HG02885 (cell line): ENCODE measurements at regions not wholly inside any gene's neighbourhood (a gene's known extent, or its start where the extent isn't known, plus 50 kb on each side); places are given as distances from the start of the nearest gene placed in this dataset.
A peak's percentile ranks its signal among the peaks of the same experiment; 100 is the strongest.
"Not testable (repeated sequence)": the region's sequence is repeated elsewhere in the genome, so short reads cannot be mapped to it uniquely, and the experiment has no call there.

Experiments used
- ATAC-seq: cut with Tn5 transposase; IDR thresholded peaks from one replicate; pipeline ENCODE4 v1.9.1; 2021; ENCODE audit warnings: mild to moderate bottlenecking; ENCODE audit not compliant: unreplicated experiment, poor library complexity

GRCh38 chr1:143845193-143845592, 126.6 kb downstream of the FAM72C start:
- ATAC-seq = not testable (repeated sequence)

- not testable (repeated sequence) for ATAC-seq
These were observed 129.7 kb downstream of the FAM72C start for GRCh38 chr1:143842058-143842457.

- ATAC-seq = not testable (repeated sequence)
These were observed 132.6 kb downstream of the FAM72C start for GRCh38 chr1:143839182-143839581.

- not testable (repeated sequence) for ATAC-seq
These were observed 133.2 kb downstream of the FAM72C start for GRCh38 chr1:143838598-143838929.

GRCh38 chr1:143837924-143838597, 133.7 kb downstream of the FAM72C start:
- not testable (repeated sequence) for ATAC-seq

- not testable (repeated sequence) for ATAC-seq
These were observed 138.4 kb downstream of the FAM72C start for GRCh38 chr1:143833376-143833775.

GRCh38 chr1:143832379-143832716, 139.4 kb downstream of the FAM72C start:
- not testable (repeated sequence) for ATAC-seq

GRCh38 chr1:143831479-143832378, 140.1 kb downstream of the FAM72C start:
- peak; percentile 80 for ATAC-seq

GRCh38 chr1:143826162-143826561, 145.6 kb downstream of the FAM72C start:
- not testable (repeated sequence) for ATAC-seq

GRCh38 chr1:143824266-143824665, 147.5 kb downstream of the FAM72C start:
- ATAC-seq = not testable (repeated sequence)

- ATAC-seq = not testable (repeated sequence)
These were observed 151.7 kb downstream of the FAM72C start for GRCh38 chr1:143820058-143820457.

- ATAC-seq = not testable (repeated sequence)
These were observed 155.4 kb downstream of the FAM72C start for GRCh38 chr1:143816369-143816768.

- not testable (repeated sequence) for ATAC-seq
These were observed 166.4 kb downstream of the FAM72C start for GRCh38 chr1:143805374-143805773.

GRCh38 chr1:143804707-143805356, 167.0 kb downstream of the FAM72C start:
- ATAC-seq = not testable (repeated sequence)

- ATAC-seq = not testable (repeated sequence)
These were observed 167.8 kb downstream of the FAM72C start for GRCh38 chr1:143803927-143804411.

GRCh38 chr1:143803095-143803494, 168.7 kb downstream of the FAM72C start:
- ATAC-seq = peak; percentile 67

GRCh38 chr1:143799568-143800187, 172.1 kb downstream of the FAM72C start:
- peak; percentile 70 for ATAC-seq

GRCh38 chr1:143796369-143796768, 175.4 kb downstream of the FAM72C start:
- not testable (repeated sequence) for ATAC-seq

- not testable (repeated sequence) for ATAC-seq
These were observed 179.5 kb downstream of the FAM72C start for GRCh38 chr1:143792047-143792937.
